ENCODE measurements at regions not wholly inside any gene's neighbourhood (a gene's known extent, or its start where the extent isn't known, plus 50 kb on each side); places are given as distances from the start of the nearest gene placed in this dataset.

DNA sequence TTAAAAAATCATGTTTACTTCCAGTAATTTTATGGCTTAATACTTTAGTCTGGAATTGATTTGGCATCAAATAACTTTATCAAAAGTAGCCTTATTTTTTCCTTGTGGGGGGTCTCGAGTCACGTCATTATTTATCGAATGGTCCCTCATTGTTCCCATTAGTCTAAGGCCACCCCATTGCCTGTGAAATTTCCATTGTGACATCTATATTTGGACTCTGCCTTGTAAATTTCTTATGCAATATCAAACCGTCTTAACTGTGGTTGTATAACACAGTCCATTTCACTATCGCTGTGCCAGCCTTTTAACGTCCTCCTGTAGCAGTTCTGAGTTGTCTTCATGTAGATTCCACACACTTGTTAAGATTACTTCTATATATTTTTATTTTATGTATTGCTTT lies 103.9 kb upstream of the RET start:
- H3K27me3 ChIP-seq (ENCODE audit: control insufficient read depth, insufficient read depth, low read length, poor library complexity, severe bottlenecking): no peaks in the 10 kb centered on the region
- no peaks in the 10 kb centered on the region for H3K9me3 ChIP-seq (ENCODE audit: control insufficient read depth, low read length)
- H3K4me1 ChIP-seq (ENCODE audit: control insufficient read depth, insufficient read depth, low read length): no peaks in the 10 kb centered on the region
- 92 to 97% methylated on average over 5 of the region's 6 CpGs for whole genome bisulfite sequencing, 2 experiments
- no peaks in the 10 kb centered on the region for H3K36me3 ChIP-seq (ENCODE audit: control insufficient read depth, insufficient read depth, low read length)
- no peak overlapping the region for H3K27ac ChIP-seq (ENCODE audit: insufficient read depth, low read depth, low read length, poor library complexity, severe bottlenecking)
- H3K4me3 ChIP-seq (ENCODE audit: insufficient read depth, low read depth, low read length): no peak overlapping the region

- Histone ChIP-seq H3K27ac (ENCODE audit: insufficient read depth, low read depth, low read length, poor library complexity, severe bottlenecking) (no peak overlapping the region), H3K4me3 (ENCODE audit: insufficient read depth, low read depth, low read length) (no peak overlapping the region), H3K27me3 (ENCODE audit: control insufficient read depth, insufficient read depth, low read length, poor library complexity, severe bottlenecking) (no peaks in the 10 kb centered on the region), H3K36me3 (ENCODE audit: control insufficient read depth, insufficient read depth, low read length) (no peaks in the 10 kb centered on the region), H3K9me3 (ENCODE audit: control insufficient read depth, low read length) (no peaks in the 10 kb centered on the region), H3K4me1 (ENCODE audit: control insufficient read depth, insufficient read depth, low read length) (no peaks in the 10 kb centered on the region)
- WGBS, 2 experiments: 90 to 92% methylated on average over 5 to 6 of the region's 6 CpGs
Observed at GRCh38 chr10:42973411-42973810, 103.5 kb upstream of the RET start.

- Histone ChIP-seq H3K4me1 (ENCODE audit: control insufficient read depth, insufficient read depth, low read length) (no peaks in the 10 kb centered on the region), H3K36me3 (ENCODE audit: control insufficient read depth, insufficient read depth, low read length) (no peaks in the 10 kb centered on the region), H3K9me3 (ENCODE audit: control insufficient read depth, low read length) (no peaks in the 10 kb centered on the region), H3K27me3 (ENCODE audit: control insufficient read depth, insufficient read depth, low read length, poor library complexity, severe bottlenecking) (no peaks in the 10 kb centered on the region), H3K27ac (ENCODE audit: insufficient read depth, low read depth, low read length, poor library complexity, severe bottlenecking) (no peak overlapping the region), H3K4me3 (ENCODE audit: insufficient read depth, low read depth, low read length) (no peak overlapping the region)
- 93 to 97% methylated on average over 9 of the region's 9 CpGs for WGBS, 2 experiments
Observed at GRCh38 chr10:42973870-42974692, 102.8 kb upstream of the RET start.

DNA sequence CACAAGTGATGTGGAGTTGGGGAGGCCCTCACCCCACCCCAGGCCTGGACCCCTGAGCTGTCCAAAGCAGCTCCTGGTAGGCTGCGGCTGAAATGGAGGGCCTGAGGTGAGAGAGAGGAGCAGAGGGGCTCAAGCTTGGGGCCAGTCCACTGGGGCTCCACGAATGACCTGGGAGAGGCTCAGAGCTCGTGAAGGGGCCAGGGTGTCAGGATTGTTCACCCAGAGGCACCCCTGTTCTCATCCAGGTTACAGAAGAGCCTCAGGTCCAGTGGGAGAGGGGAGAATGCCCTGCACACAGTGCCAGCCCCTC lies 102.2 kb upstream of the RET start:
- WGBS, 2 experiments: 89% methylated on average over 3 of the region's 3 CpGs
- Histone ChIP-seq H3K4me3 (ENCODE audit: insufficient read depth, low read depth, low read length) (no peak overlapping the region), H3K9me3 (ENCODE audit: control insufficient read depth, low read length) (no peaks in the 10 kb centered on the region), H3K36me3 (ENCODE audit: control insufficient read depth, insufficient read depth, low read length) (no peaks in the 10 kb centered on the region), H3K4me1 (ENCODE audit: control insufficient read depth, insufficient read depth, low read length) (no peaks in the 10 kb centered on the region), H3K27me3 (ENCODE audit: control insufficient read depth, insufficient read depth, low read length, poor library complexity, severe bottlenecking) (no peaks in the 10 kb centered on the region), H3K27ac (ENCODE audit: insufficient read depth, low read depth, low read length, poor library complexity, severe bottlenecking) (no peak overlapping the region)

DNA sequence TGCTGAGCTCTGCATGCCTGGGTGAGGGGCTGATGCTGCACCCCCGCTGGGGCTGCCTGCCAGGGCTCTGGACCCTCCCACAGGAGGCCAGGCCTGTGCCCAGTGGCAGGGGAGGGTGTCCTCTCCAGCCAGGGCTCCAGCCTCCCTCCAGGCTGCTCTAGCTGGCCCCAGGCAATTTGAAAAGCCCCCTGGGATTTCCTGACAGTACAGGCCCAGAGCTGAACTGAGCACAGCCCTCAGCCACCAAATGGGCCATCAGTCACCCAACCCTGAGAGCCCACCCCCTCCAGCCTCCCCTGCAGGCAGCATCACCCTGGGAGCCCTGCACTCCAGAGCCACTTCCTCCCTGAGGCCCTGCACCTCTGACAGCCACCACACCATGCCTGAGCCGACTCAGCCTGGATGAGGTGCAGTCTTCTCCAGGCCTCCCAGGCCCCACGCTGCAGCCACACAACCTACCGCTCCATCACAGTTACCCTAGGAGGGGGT lies 101.8 kb upstream of the RET start:
- Histone ChIP-seq H3K36me3 (ENCODE audit: control insufficient read depth, insufficient read depth, low read length) (no peaks in the 10 kb centered on the region), H3K27ac (ENCODE audit: insufficient read depth, low read depth, low read length, poor library complexity, severe bottlenecking) (no peak overlapping the region), H3K27me3 (ENCODE audit: control insufficient read depth, insufficient read depth, low read length, poor library complexity, severe bottlenecking) (no peaks in the 10 kb centered on the region), H3K9me3 (ENCODE audit: control insufficient read depth, low read length) (no peaks in the 10 kb centered on the region), H3K4me1 (ENCODE audit: control insufficient read depth, insufficient read depth, low read length) (no peaks in the 10 kb centered on the region), H3K4me3 (ENCODE audit: insufficient read depth, low read depth, low read length) (no peak overlapping the region)
- WGBS, 2 experiments: 88 to 96% methylated on average over 4 of the region's 4 CpGs

DNA sequence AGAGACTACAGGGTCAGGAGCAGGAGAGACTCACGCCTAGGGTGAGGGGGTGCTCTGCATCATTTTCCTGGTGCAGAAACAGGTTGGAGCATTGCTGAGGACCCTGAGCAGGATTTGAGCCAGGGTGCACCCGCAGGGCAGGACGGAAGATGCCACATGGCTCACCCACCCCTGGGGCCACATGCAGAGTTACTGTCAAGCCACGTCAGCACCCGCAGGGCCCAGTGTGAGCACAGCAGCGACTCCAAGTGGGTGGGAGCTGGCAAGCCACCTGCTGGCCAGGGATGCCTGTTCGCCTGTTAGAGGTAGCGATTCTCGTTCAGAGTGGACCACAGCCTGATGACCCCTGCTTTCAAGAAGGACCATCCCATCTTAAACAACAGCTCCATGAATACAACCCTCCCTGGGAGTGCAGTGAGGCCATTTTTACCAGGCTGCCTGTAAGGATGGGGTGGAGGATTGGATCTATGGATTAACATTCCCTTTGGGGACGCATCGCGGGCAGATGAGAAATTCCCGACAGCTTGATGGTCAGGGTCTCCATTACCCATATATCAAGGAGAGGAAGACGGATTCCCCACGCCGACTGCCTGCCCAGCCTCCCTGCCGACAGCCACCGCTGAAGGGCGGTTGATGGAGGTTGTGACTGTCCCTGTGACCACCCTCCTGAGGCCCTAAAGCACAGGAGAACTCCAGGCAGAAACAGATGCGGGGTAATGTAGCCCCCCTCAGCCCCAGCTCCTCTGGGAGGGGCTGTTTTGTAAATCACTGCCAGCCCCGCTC lies 101.1 kb upstream of the RET start:
- H3K4me3 ChIP-seq (ENCODE audit: insufficient read depth, low read depth, low read length): no peak overlapping the region
- no peak overlapping the region for H3K27ac ChIP-seq (ENCODE audit: insufficient read depth, low read depth, low read length, poor library complexity, severe bottlenecking)
- WGBS, 2 experiments: 91 to 93% methylated on average over 21 of the region's 21 CpGs
- no peaks in the 10 kb centered on the region for H3K4me1 ChIP-seq (ENCODE audit: control insufficient read depth, insufficient read depth, low read length)
- no peaks in the 10 kb centered on the region for H3K36me3 ChIP-seq (ENCODE audit: control insufficient read depth, insufficient read depth, low read length)
- no peaks in the 10 kb centered on the region for H3K27me3 ChIP-seq (ENCODE audit: control insufficient read depth, insufficient read depth, low read length, poor library complexity, severe bottlenecking)
- H3K9me3 ChIP-seq (ENCODE audit: control insufficient read depth, low read length): no peaks in the 10 kb centered on the region

GRCh38 chr10:42976351-42977031 lies 100.4 kb upstream of the RET start:
- H3K9me3 ChIP-seq (ENCODE audit: control insufficient read depth, low read length): no peaks in the 10 kb centered on the region
- WGBS, 2 experiments: 94 to 95% methylated on average over 7 of the region's 7 CpGs
- no peak overlapping the region for H3K27ac ChIP-seq (ENCODE audit: insufficient read depth, low read depth, low read length, poor library complexity, severe bottlenecking)
- no peak overlapping the region for H3K4me3 ChIP-seq (ENCODE audit: insufficient read depth, low read depth, low read length)
- no peaks in the 10 kb centered on the region for H3K36me3 ChIP-seq (ENCODE audit: control insufficient read depth, insufficient read depth, low read length)
- H3K4me1 ChIP-seq (ENCODE audit: control insufficient read depth, insufficient read depth, low read length): no peaks in the 10 kb centered on the region
- no peaks in the 10 kb centered on the region for H3K27me3 ChIP-seq (ENCODE audit: control insufficient read depth, insufficient read depth, low read length, poor library complexity, severe bottlenecking)

GRCh38 chr10:42977032-42977416 lies 99.8 kb upstream of the RET start:
- no peak overlapping the region for H3K4me3 ChIP-seq (ENCODE audit: insufficient read depth, low read depth, low read length)
- H3K4me1 ChIP-seq (ENCODE audit: control insufficient read depth, insufficient read depth, low read length): no peaks in the 10 kb centered on the region
- no peaks in the 10 kb centered on the region for H3K9me3 ChIP-seq (ENCODE audit: control insufficient read depth, low read length)
- no peaks in the 10 kb centered on the region for H3K27me3 ChIP-seq (ENCODE audit: control insufficient read depth, insufficient read depth, low read length, poor library complexity, severe bottlenecking)
- H3K27ac ChIP-seq (ENCODE audit: insufficient read depth, low read depth, low read length, poor library complexity, severe bottlenecking): no peak overlapping the region
- no peaks in the 10 kb centered on the region for H3K36me3 ChIP-seq (ENCODE audit: control insufficient read depth, insufficient read depth, low read length)
- WGBS, 2 experiments: 92 to 93% methylated on average over 5 of the region's 5 CpGs

DNA sequence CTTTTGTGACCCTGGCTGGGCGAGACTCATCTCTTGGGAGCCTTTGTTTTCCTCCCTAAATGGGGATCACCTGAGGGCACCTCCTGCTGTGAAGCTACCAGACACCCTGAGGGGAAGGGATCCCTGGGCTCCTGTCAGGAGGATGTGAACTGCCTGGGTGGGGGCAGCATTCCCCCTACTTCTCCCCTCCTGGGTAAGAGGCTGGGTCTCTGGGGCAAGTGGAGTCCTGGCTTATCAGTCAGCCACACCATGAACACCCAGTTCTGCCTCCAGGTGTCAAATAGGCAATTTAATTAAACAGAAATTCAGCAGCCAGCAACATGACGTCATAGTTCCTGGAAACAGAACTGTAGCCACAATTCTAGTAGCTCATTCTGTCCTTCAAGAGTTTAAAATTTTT lies 97.7 kb upstream of the RET start:
- Histone ChIP-seq H3K4me3 (ENCODE audit: insufficient read depth, low read depth, low read length) (no peak overlapping the region), H3K9me3 (ENCODE audit: control insufficient read depth, low read length) (no peaks in the 10 kb centered on the region), H3K4me1 (ENCODE audit: control insufficient read depth, insufficient read depth, low read length) (no peaks in the 10 kb centered on the region), H3K27ac (ENCODE audit: insufficient read depth, low read depth, low read length, poor library complexity, severe bottlenecking) (no peak overlapping the region), H3K36me3 (ENCODE audit: control insufficient read depth, insufficient read depth, low read length) (no peaks in the 10 kb centered on the region), H3K27me3 (ENCODE audit: control insufficient read depth, insufficient read depth, low read length, poor library complexity, severe bottlenecking) (no peaks in the 10 kb centered on the region)
- 82 to 86% methylated on average over 2 of the region's 2 CpGs for WGBS, 2 experiments
